ENCODE measurements at regions not wholly inside any gene's neighbourhood (a gene's known extent, or its start where the extent isn't known, plus 50 kb on each side); places are given as distances from the start of the nearest gene placed in this dataset.

DNA sequence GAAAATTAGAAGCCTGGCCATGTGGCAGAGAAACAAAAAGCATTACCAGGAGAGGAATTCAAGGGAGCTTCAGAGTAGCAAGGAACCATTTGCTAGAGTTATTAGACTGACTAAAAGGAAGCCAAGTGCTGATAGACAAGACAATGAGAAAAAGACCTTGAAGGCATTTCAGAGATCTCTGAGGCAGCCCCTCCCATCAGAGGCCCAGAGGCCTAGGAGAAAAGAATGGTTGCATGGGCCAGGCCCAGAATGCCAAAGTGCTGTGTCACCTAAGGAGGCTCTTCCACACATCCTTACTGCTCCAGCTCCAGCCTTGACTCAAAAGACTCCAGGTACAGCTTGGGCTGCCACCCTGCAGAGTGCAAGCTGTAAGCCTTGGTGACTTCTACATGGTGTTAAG, 61.8 kb upstream of the POU2AF2 start:
- Mint-ChIP-seq H3K36me3 (ENCODE audit: low read depth) (no peaks in the 10 kb centered on the region), H3K27me3 (ENCODE audit: low read depth, poor library complexity) (peaks cover 4% of the 10 kb centered on the region), H3K9me3 (peaks cover 15% of the 10 kb centered on the region), H3K27ac (no peak overlapping the region), H3K4me3 (no peak overlapping the region), H3K4me1 (no peaks in the 10 kb centered on the region)
- no peak for DNase-seq
- TF ChIP-seq, protein P1, sequence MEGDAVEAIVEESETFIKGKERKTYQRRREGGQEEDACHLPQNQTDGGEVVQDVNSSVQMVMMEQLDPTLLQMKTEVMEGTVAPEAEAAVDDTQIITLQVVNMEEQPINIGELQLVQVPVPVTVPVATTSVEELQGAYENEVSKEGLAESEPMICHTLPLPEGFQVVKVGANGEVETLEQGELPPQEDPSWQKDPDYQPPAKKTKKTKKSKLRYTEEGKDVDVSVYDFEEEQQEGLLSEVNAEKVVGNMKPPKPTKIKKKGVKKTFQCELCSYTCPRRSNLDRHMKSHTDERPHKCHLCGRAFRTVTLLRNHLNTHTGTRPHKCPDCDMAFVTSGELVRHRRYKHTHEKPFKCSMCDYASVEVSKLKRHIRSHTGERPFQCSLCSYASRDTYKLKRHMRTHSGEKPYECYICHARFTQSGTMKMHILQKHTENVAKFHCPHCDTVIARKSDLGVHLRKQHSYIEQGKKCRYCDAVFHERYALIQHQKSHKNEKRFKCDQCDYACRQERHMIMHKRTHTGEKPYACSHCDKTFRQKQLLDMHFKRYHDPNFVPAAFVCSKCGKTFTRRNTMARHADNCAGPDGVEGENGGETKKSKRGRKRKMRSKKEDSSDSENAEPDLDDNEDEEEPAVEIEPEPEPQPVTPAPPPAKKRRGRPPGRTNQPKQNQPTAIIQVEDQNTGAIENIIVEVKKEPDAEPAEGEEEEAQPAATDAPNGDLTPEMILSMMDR (IDR thresholded peaks at IDR 0.05) = no peak

DNA sequence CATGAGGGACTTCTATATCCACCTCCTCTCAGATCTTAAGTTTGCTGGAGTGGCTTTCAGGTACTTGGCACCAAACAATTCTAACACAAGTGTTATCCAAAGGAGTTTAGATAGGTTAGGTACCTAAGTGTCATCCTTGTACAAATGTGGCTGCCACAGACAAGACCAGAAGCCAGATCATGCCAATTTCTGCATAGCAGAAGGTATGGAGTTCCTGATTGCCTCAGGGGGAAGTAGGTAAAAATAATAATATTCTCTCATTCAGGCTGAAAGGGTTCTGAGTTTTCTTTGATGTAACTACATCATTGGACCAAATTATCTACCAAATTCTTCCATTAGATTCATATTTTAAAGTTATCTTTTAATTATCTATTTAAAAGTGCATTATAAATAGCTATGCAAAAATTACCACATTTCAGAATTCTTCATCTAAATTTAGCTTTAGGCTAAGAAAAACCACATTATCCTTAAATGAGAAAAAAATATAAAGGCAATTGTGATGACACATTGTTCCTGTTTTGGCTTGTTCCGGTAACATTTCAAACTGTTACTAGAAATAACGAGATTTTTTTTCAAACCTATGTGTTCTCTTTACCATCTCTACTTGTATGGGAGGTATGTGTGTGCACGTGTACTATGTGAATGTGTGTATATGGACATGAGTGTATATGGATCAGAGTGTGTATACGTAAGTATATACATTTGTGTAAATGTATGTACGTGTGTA, 66.2 kb upstream of the POU2AF2 start:
- no peaks in the 10 kb centered on the region for H3K36me3 Mint-ChIP-seq (ENCODE audit: low read depth)
- H3K27me3 Mint-ChIP-seq (ENCODE audit: low read depth, poor library complexity) = peaks cover 2% of the 10 kb centered on the region
- TF ChIP-seq, protein P1 (IDR thresholded peaks at IDR 0.05) = no peak
- no peak overlapping the region for H3K4me3 Mint-ChIP-seq
- H3K4me1 Mint-ChIP-seq = no peaks in the 10 kb centered on the region
- DNase-seq = no peak
- H3K9me3 Mint-ChIP-seq = no peaks in the 10 kb centered on the region
- H3K27ac Mint-ChIP-seq = no peak overlapping the region

DNA sequence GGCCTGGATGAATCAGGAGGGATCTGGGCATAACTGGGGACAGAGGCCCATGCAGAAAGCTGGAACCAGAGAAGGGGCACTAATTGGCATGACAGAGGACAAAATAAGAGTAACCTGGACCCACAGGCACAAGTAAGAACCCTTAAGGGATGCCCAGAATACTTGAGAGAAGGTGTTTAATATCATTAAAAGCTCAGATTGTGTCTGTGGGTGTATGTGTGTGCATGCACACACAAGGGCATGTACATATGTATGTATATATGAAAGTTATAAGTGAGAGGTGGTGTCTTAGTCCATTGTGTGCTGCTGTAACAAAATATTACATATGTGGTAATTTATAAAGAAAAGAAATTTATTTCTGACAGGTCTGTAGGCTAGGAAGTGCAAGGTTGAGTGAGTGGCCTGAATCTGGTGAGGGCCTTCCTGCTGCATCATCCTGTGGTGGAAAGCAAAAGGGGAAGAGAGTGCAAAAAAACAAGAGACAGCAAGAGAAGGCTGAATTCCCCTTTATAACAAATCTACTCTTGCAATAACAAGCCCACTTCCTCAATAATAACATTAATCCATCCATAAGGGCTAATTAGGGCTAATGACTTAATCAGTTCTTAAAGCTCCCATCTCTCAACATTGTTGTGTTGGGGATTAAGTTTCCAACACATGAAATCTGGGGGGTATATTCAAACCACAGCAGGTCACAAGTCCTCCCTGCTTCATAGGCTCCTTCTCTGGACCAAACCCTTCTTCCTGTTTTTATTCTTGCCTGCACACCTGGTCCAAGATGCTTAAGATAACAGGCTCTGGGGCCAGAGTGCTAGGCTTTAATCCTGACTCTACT, 68.3 kb upstream of the POU2AF2 start:
- no peaks in the 10 kb centered on the region for H3K36me3 Mint-ChIP-seq (ENCODE audit: low read depth)
- DNase-seq = no peak

DNA sequence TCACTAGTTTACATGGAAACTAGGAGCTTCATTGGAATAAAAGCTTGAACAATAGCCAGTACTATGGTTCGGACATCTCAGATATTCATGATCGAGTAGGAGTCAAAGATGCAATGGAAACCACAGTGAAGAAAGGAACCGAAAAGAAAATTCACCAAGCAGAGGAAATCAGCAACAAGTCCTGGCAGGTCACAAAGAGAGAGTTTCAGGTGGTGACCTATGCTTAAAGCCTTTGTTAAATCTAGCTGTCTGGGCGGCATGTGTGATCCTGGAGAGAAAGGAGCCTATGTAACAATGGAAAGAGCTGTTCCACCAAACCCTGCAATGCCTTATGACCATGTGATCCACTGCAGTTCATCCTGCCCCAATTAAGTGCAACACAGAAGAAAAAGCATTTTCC, 68.9 kb upstream of the POU2AF2 start:
- no peak overlapping the region for H3K27ac Mint-ChIP-seq
- TF ChIP-seq, protein P1 (IDR thresholded peaks at IDR 0.05) = no peak
- H3K4me1 Mint-ChIP-seq = no peaks in the 10 kb centered on the region
- H3K36me3 Mint-ChIP-seq (ENCODE audit: low read depth) = no peaks in the 10 kb centered on the region
- no peaks in the 10 kb centered on the region for H3K9me3 Mint-ChIP-seq
- no peak overlapping the region for H3K4me3 Mint-ChIP-seq
- DNase-seq = no peak
- H3K27me3 Mint-ChIP-seq (ENCODE audit: low read depth, poor library complexity) = peaks cover 2% of the 10 kb centered on the region

More for the DNA sequence above, 68.3 kb upstream of the POU2AF2 start:
- Mint-ChIP-seq H3K27me3 (ENCODE audit: low read depth, poor library complexity) (peaks cover 2% of the 10 kb centered on the region), H3K27ac (no peak overlapping the region), H3K4me1 (no peaks in the 10 kb centered on the region), H3K4me3 (no peak overlapping the region), H3K9me3 (no peaks in the 10 kb centered on the region)
- TF ChIP-seq, protein P1 (IDR thresholded peaks at IDR 0.05) = no peak

DNA sequence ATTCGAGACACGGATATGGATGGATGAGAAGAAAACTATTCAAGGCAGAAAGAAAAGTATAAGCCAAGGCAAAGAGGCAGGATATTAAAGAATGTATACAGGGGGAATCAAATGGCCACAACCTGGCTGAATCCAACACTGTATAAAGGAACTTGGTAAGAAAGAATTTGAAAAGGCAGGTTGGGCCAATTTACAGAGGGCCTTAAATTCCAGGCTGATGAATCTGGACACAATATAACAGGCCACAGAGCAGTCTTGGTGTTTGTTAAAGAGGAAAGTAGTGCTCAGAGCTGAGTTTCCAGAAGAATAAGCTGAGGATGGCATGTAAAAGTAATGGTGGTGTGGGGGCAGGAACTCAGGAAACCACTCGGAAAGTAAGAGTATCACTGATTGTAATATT, 72.3 kb upstream of the POU2AF2 start:
- Mint-ChIP-seq H3K27ac (no peak overlapping the region), H3K9me3 (no peaks in the 10 kb centered on the region)

More for the DNA sequence above, 72.3 kb upstream of the POU2AF2 start:
- no peak for DNase-seq
- H3K27me3 Mint-ChIP-seq (ENCODE audit: low read depth, poor library complexity) = peaks cover 7% of the 10 kb centered on the region
- no peak overlapping the region for H3K4me3 Mint-ChIP-seq
- no peaks in the 10 kb centered on the region for H3K4me1 Mint-ChIP-seq
- H3K36me3 Mint-ChIP-seq (ENCODE audit: low read depth) = no peaks in the 10 kb centered on the region
- TF ChIP-seq, protein P1 (IDR thresholded peaks at IDR 0.05) = no peak
